ENCODE measurements at regions not wholly inside any gene's neighbourhood (a gene's known extent, or its start where the extent isn't known, plus 50 kb on each side); places are given as distances from the start of the nearest gene placed in this dataset.
"Not testable (repeated sequence)": the region's sequence is repeated elsewhere in the genome, so short reads cannot be mapped to it uniquely, and the experiment has no call there.

GRCh38 chr4:152062936-152063620 lies 302.3 kb upstream of the GATB start:
- no peaks in the 10 kb centered on the region for H3K9me3 ChIP-seq (ENCODE audit: low read length)
- intact Hi-C loops (cut with micrococcal nuclease; ENCODE audit: unreplicated experiment), result no loop called here
- no peak overlapping the region for H3K4me2 ChIP-seq (ENCODE audit: low read length)
- H3K4me1 ChIP-seq (ENCODE audit: insufficient read depth, low read length, poor library complexity, severe bottlenecking), result no peaks in the 10 kb centered on the region
- H3K4me3 ChIP-seq (ENCODE audit: low read depth, low read length, poor library complexity, severe bottlenecking), result no peak overlapping the region
- no peaks in the 10 kb centered on the region for H4K20me1 ChIP-seq (ENCODE audit: insufficient read depth, low read length)
- POLR2A ChIA-PET, result interaction anchor here (0.6 kb wide), 1 partner anchor 39 kb away, joined by 3 read pairs; no protein-coding TSS in a partner anchor
- BruUV-seq (replicated peaks), result no TSS peak
- TF ChIP-seq CTCF (conservative IDR thresholded peaks at IDR 0.05; ENCODE audit: low read length), result no peak
- no peaks in the 10 kb centered on the region for H3K9me2 ChIP-seq (ENCODE audit: insufficient read depth, low read length)
- CTCF ChIA-PET (ENCODE audit: unreplicated experiment), result no interaction called here
- no peak for DNase-seq (ENCODE audit: low spot score)
- H2AFZ ChIP-seq (ENCODE audit: low read length), result no peak overlapping the region
- H3K36me3 ChIP-seq (ENCODE audit: insufficient read depth, low read length), result no peaks in the 10 kb centered on the region
- no peak overlapping the region for H3K27ac ChIP-seq (ENCODE audit: low read depth, low read length, poor library complexity, severe bottlenecking)
- no peaks in the 10 kb centered on the region for H3K79me2 ChIP-seq (ENCODE audit: insufficient read depth, low read depth, low read length)

DNA sequence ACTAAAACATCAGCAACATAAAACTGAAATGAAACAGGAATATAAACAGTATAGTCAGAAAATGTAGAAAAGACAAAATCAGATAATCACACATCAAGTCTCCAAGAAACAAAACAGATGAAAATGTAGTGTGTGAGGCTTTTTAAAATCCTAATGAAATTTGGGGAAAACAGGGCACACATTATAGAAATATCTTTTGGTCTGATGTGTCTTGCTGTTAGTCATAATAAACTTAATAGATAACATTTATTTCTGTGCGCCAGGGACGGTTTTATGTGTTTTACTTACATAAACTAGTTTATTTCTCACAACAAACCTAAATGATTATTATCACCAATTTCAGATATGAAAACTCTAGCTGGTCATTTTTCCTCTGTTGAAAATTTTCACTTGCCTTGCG lies 293.9 kb upstream of the GATB start:
- TF ChIP-seq CTCF (conservative IDR thresholded peaks at IDR 0.05; ENCODE audit: low read length) (no peak), EZH2phosphoT487 (IDR thresholded peaks at IDR 0.05; ENCODE audit: borderline replicate concordance, low read depth, low read length) (no peak)
- no peaks in the 10 kb centered on the region for H3K9me2 ChIP-seq (ENCODE audit: insufficient read depth, low read length)
- no peak for DNase-seq (ENCODE audit: low spot score)
- no peak overlapping the region for H3K4me2 ChIP-seq (ENCODE audit: low read length)
- no peak overlapping the region for H3K4me3 ChIP-seq (ENCODE audit: low read depth, low read length, poor library complexity, severe bottlenecking)
- no peak overlapping the region for H3K27ac ChIP-seq (ENCODE audit: low read depth, low read length, poor library complexity, severe bottlenecking)
- H2AFZ ChIP-seq (ENCODE audit: low read length), result no peak overlapping the region
- no TSS peak for BruUV-seq (replicated peaks)
- POLR2A ChIA-PET, result no interaction called here
- no peaks in the 10 kb centered on the region for H4K20me1 ChIP-seq (ENCODE audit: insufficient read depth, low read length)
- CTCF ChIA-PET (ENCODE audit: unreplicated experiment), result no interaction called here
- no peaks in the 10 kb centered on the region for H3K79me2 ChIP-seq (ENCODE audit: insufficient read depth, low read depth, low read length)
- H3K4me1 ChIP-seq (ENCODE audit: insufficient read depth, low read length, poor library complexity, severe bottlenecking), result no peaks in the 10 kb centered on the region
- no peaks in the 10 kb centered on the region for H3K9me3 ChIP-seq (ENCODE audit: low read length)
- no peaks in the 10 kb centered on the region for H3K36me3 ChIP-seq (ENCODE audit: insufficient read depth, low read length)
- intact Hi-C loops (cut with micrococcal nuclease; ENCODE audit: unreplicated experiment), result loop anchor here (5.0 kb wide), 1 partner anchor 662 kb away; no protein-coding TSS in a partner anchor

DNA sequence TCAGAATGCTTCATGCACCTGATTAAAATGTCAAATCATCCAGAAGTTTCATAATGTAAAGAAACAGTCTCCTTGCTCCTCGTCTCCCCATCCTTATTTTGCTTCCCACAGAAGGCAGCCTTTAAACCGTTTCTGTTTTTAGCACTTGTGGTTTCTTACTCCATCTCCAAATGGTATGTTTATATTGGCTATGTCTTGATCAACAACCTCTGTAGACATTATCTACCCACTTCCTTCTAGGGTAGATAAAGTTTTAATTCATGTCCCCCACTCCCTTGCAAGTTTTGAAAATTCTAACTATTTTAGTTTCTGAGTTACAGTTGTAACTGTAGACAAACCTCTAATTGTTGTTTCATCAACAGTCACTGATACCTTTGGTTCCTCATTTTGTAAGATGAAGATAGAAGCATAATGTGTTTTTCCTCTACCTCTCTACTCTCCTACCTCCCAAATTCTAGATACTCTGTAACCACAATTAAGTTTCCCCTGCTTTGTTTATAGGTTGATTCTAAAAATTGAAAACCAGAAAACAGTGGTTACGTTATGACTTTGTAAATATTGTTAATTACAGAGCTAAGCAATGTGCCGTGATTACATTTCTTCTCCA lies 291.7 kb upstream of the GATB start:
- POLR2A ChIA-PET, result no interaction called here
- no peaks in the 10 kb centered on the region for H3K36me3 ChIP-seq (ENCODE audit: insufficient read depth, low read length)
- H3K27ac ChIP-seq (ENCODE audit: low read depth, low read length, poor library complexity, severe bottlenecking), result no peak overlapping the region
- no peaks in the 10 kb centered on the region for H3K79me2 ChIP-seq (ENCODE audit: insufficient read depth, low read depth, low read length)
- H3K4me2 ChIP-seq (ENCODE audit: low read length), result no peak overlapping the region
- no TSS peak for BruUV-seq (replicated peaks)
- DNase-seq (ENCODE audit: low spot score), result no peak
- TF ChIP-seq EZH2phosphoT487 (IDR thresholded peaks at IDR 0.05; ENCODE audit: borderline replicate concordance, low read depth, low read length) (no peak), CTCF (conservative IDR thresholded peaks at IDR 0.05; ENCODE audit: low read length) (no peak)
- no peaks in the 10 kb centered on the region for H3K4me1 ChIP-seq (ENCODE audit: insufficient read depth, low read length, poor library complexity, severe bottlenecking)
- H3K4me3 ChIP-seq (ENCODE audit: low read depth, low read length, poor library complexity, severe bottlenecking), result no peak overlapping the region
- H3K9me2 ChIP-seq (ENCODE audit: insufficient read depth, low read length), result no peaks in the 10 kb centered on the region
- no peaks in the 10 kb centered on the region for H3K9me3 ChIP-seq (ENCODE audit: low read length)
- H4K20me1 ChIP-seq (ENCODE audit: insufficient read depth, low read length), result no peaks in the 10 kb centered on the region
- no peak overlapping the region for H2AFZ ChIP-seq (ENCODE audit: low read length)
- intact Hi-C loops (cut with micrococcal nuclease; ENCODE audit: unreplicated experiment), result no loop called here
- CTCF ChIA-PET (ENCODE audit: unreplicated experiment), result no interaction called here

DNA sequence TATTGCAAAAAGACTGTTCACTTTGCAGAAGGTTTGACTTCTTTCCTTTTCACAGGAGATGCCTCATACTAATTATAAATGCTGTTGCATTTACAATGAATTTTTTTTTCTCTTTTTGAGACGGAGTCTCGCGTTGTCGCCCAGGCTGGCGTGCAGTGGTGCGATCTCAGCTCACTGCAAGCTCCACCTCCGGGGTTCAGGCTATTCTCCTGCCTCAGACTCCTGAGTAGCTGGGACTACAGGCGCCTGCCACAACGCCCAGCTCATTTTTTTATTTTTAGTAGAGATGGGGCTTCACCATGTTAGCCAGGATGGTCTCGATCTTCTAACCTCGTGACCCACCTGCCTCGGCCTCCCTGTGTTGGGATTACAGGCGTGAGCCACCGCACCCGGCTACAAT lies 290.5 kb upstream of the GATB start:
- DNase-seq (ENCODE audit: low spot score); intact Hi-C loops (cut with micrococcal nuclease; ENCODE audit: unreplicated experiment); H3K9me3 ChIP-seq (ENCODE audit: low read length); H3K4me2 ChIP-seq (ENCODE audit: low read length); CTCF ChIA-PET (ENCODE audit: unreplicated experiment); H3K27ac ChIP-seq (ENCODE audit: low read depth, low read length, poor library complexity, severe bottlenecking); H2AFZ ChIP-seq (ENCODE audit: low read length); BruUV-seq (replicated peaks); H3K4me3 ChIP-seq (ENCODE audit: low read depth, low read length, poor library complexity, severe bottlenecking); H3K36me3 ChIP-seq (ENCODE audit: insufficient read depth, low read length); H3K79me2 ChIP-seq (ENCODE audit: insufficient read depth, low read depth, low read length); H3K9me2 ChIP-seq (ENCODE audit: insufficient read depth, low read length); H4K20me1 ChIP-seq (ENCODE audit: insufficient read depth, low read length); H3K4me1 ChIP-seq (ENCODE audit: insufficient read depth, low read length, poor library complexity, severe bottlenecking): not testable (repeated sequence)
- POLR2A ChIA-PET, result interaction anchor here (0.6 to 1.0 kb wide), 2 partner anchors 28 to 33 kb away, joined by 3 read pairs; no protein-coding TSS in a partner anchor

Data from OCI-LY7 (cell line).